Smooth muscle cell (in vitro differentiated cells): ENCODE measurements at regions not wholly inside any gene's neighbourhood (a gene's known extent, or its start where the extent isn't known, plus 50 kb on each side); places are given as distances from the start of the nearest gene placed in this dataset.

ENCODE experiments used
- DNase-seq: peaks from one replicate; lab custom pipeline; 2025; ENCODE audit not compliant: unreplicated experiment; lab: John Stamatoyannopoulos, UW
- H2AFZ ChIP-seq: fragments of 200-600 bp; sonication (generic); 2 replicates; pipeline ENCODE4 v1.6.0; 2016; ENCODE audit warnings: antibody characterized with exemption, low read depth, mild to moderate bottlenecking
- H3F3A ChIP-seq: fragments of 200-600 bp; sonication (generic); 2 replicates; pipeline ENCODE4 v1.6.0; 2017; ENCODE audit warnings: antibody characterized with exemption, low read depth
- H3K27ac ChIP-seq: fragments of 200-600 bp; sonication (generic); 2 replicates; pipeline ENCODE4 v1.5.1; 2016; ENCODE audit warnings: low read depth, mild to moderate bottlenecking
- H3K27me3 ChIP-seq: fragments of 200-600 bp; sonication (generic); 2 replicates; pipeline ENCODE4 v1.6.1; 2016; ENCODE audit warnings: low read depth, mild to moderate bottlenecking
- H3K36me3 ChIP-seq: fragments of 200-600 bp; sonication (generic); 2 replicates; pipeline ENCODE4 v1.5.1; 2016; ENCODE audit warnings: low read depth
- H3K4me1 ChIP-seq: fragments of 200-600 bp; sonication (generic); 2 replicates; pipeline ENCODE4 v1.5.1; 2016; ENCODE audit warnings: low read depth
- H3K4me2 ChIP-seq: fragments of 200-600 bp; sonication (generic); 2 replicates; pipeline ENCODE4 v1.6.0; 2016; ENCODE audit warnings: mild to moderate bottlenecking
- H3K4me3 ChIP-seq: fragments of 200-600 bp; sonication (generic); 2 replicates; pipeline ENCODE4 v1.5.1; 2016; ENCODE audit warnings: mild to moderate bottlenecking
- H3K79me2 ChIP-seq: fragments of 200-600 bp; sonication (generic); 2 replicates; pipeline ENCODE4 v1.6.0; 2016; ENCODE audit warnings: low read depth, mild to moderate bottlenecking
- H3K9ac ChIP-seq: fragments of 200-600 bp; sonication (generic); 2 replicates; pipeline ENCODE4 v1.6.0; 2016; ENCODE audit warnings: low read depth
- H3K9me3 ChIP-seq: fragments of 200-600 bp; sonication (generic); replicated peaks from 2 replicates; pipeline ENCODE4 v1.5.1; 2016; ENCODE audit warnings: low read depth
- H4K20me1 ChIP-seq: fragments of 200-600 bp; sonication (generic); 2 replicates; pipeline ENCODE4 v1.6.0; 2016; ENCODE audit warnings: low read depth
- CTCF ChIP-seq: fragments of 200-600 bp; sonication (generic); IDR thresholded peaks from 2 replicates; pipeline ENCODE4 v1.5.1; 2017; ENCODE audit warnings: borderline replicate concordance, mild to moderate bottlenecking, antibody characterized with exemption; ENCODE audit not compliant: insufficient read depth, poor library complexity, severe bottlenecking
- WGBS: methylation state at CpG from one replicate; pipeline ENCODE4 v1.1.7; 2016; ENCODE audit warnings: low lambda C conversion rate; 5-methylcytosine and 5-hydroxymethylcytosine counted together

- Histone ChIP-seq H3K79me2 (no peaks in the 10 kb centered on the region), H3K36me3 (no peaks in the 10 kb centered on the region), H3K4me2 (no peak overlapping the region), H3K4me1 (no peaks in the 10 kb centered on the region), H3K27me3 (no peaks in the 10 kb centered on the region), H4K20me1 (no peaks in the 10 kb centered on the region), H2AFZ (no peak overlapping the region), H3K27ac (no peak overlapping the region), H3K4me3 (no peak overlapping the region), H3F3A (no peaks in the 10 kb centered on the region), H3K9ac (no peak overlapping the region), H3K9me3 (no peaks in the 10 kb centered on the region)
- WGBS, result 91% methylated on average over 3 of the region's 3 CpGs
- TF ChIP-seq CTCF, result no peak
- DNase-seq, result no peak
Measured at GRCh38 chr18:45119876-45120275, 439.2 kb downstream of the SETBP1 start.

GRCh38 chr18:45121146-45121545 lies 440.5 kb downstream of the SETBP1 start:
- Histone ChIP-seq H3K79me2 (no peaks in the 10 kb centered on the region), H3K4me3 (no peak overlapping the region), H4K20me1 (no peaks in the 10 kb centered on the region), H3K4me2 (no peak overlapping the region), H3K4me1 (no peaks in the 10 kb centered on the region), H3K27me3 (no peaks in the 10 kb centered on the region), H3K27ac (no peak overlapping the region), H3K9ac (no peak overlapping the region), H3F3A (no peaks in the 10 kb centered on the region), H2AFZ (no peak overlapping the region), H3K9me3 (no peaks in the 10 kb centered on the region), H3K36me3 (no peaks in the 10 kb centered on the region)
- DNase-seq, result no peak
- WGBS, result 38% methylated on average over 1 of the region's 1 CpG
- no peak for TF ChIP-seq CTCF

- Histone ChIP-seq H3K9ac (no peak overlapping the region), H3K4me1 (no peaks in the 10 kb centered on the region), H3K27me3 (no peaks in the 10 kb centered on the region), H3K4me2 (no peak overlapping the region), H3K79me2 (no peaks in the 10 kb centered on the region), H3K27ac (no peak overlapping the region), H3K36me3 (no peaks in the 10 kb centered on the region), H3K4me3 (no peak overlapping the region), H2AFZ (no peak overlapping the region), H4K20me1 (no peaks in the 10 kb centered on the region), H3F3A (no peaks in the 10 kb centered on the region), H3K9me3 (no peaks in the 10 kb centered on the region)
- no peak for TF ChIP-seq CTCF
- no peak for DNase-seq
- 100% methylated on average over 1 of the region's 1 CpG for WGBS
Measured at GRCh38 chr18:45122506-45122905, 441.8 kb downstream of the SETBP1 start.

- Histone ChIP-seq H3K4me1 (no peaks in the 10 kb centered on the region), H3K9me3 (no peaks in the 10 kb centered on the region), H3K27ac (no peak overlapping the region), H3K36me3 (no peaks in the 10 kb centered on the region), H2AFZ (no peak overlapping the region), H3K9ac (no peak overlapping the region), H3K4me3 (no peak overlapping the region), H3K4me2 (no peak overlapping the region), H3K27me3 (no peaks in the 10 kb centered on the region), H3F3A (no peaks in the 10 kb centered on the region), H4K20me1 (no peaks in the 10 kb centered on the region), H3K79me2 (no peaks in the 10 kb centered on the region)
- no peak for DNase-seq
- no peak for TF ChIP-seq CTCF
Measured at GRCh38 chr18:45127405-45127804, 446.7 kb downstream of the SETBP1 start.
